Stimulated activated CD4-positive, alpha-beta T cell treated with anti-CD3 and anti-CD28 coated beads, Interleukin-4, amount 100 ng/mL, for 48 hours (primary cell): ENCODE measurements at regions not wholly inside any gene's neighbourhood (a gene's known extent, or its start where the extent isn't known, plus 50 kb on each side); places are given as distances from the start of the nearest gene placed in this dataset.
"Not testable (repeated sequence)": the region's sequence is repeated elsewhere in the genome, so short reads cannot be mapped to it uniquely, and the experiment has no call there.

Experiments used
- DNase-seq, 2 donors: peaks; one replicate each; pipeline ENCODE4 v3.0.0-alpha.2; 2020; ENCODE audit warnings: low read depth in 2 of 2

GRCh38 chr6:71602385-71603007 is 283.9 kb upstream of the RIMS1 start:
- DNase-seq: no peak

- DNase-seq: no peak
Observed at GRCh38 chr6:71603021-71603420, 283.3 kb upstream of the RIMS1 start.

- DNase-seq: no peak
Observed at GRCh38 chr6:71608646-71609045, 277.7 kb upstream of the RIMS1 start.

- DNase-seq: no peak
Observed at GRCh38 chr6:71619836-71620235, 266.5 kb upstream of the RIMS1 start.

GRCh38 chr6:71621918-71622519 is 264.3 kb upstream of the RIMS1 start:
- DNase-seq: no peak

GRCh38 chr6:71642120-71642519 is 244.2 kb upstream of the RIMS1 start:
- no peak for DNase-seq

GRCh38 chr6:71642793-71643192 is 243.6 kb upstream of the RIMS1 start:
- no peak for DNase-seq

GRCh38 chr6:71645299-71645698 is 241.1 kb upstream of the RIMS1 start:
- DNase-seq: no peak

GRCh38 chr6:71649915-71650314 is 236.4 kb upstream of the RIMS1 start:
- DNase-seq: no peak

GRCh38 chr6:71651636-71652035 is 234.7 kb upstream of the RIMS1 start:
- DNase-seq: no peak

- no peak for DNase-seq
Observed at GRCh38 chr6:71656121-71656520, 230.2 kb upstream of the RIMS1 start.

- no peak for DNase-seq
Observed at GRCh38 chr6:71665931-71666330, 220.4 kb upstream of the RIMS1 start.

- no peak for DNase-seq
Observed at GRCh38 chr6:71672876-71673275, 213.5 kb upstream of the RIMS1 start.

GRCh38 chr6:71675386-71675785 is 211.0 kb upstream of the RIMS1 start:
- DNase-seq: no peak

GRCh38 chr6:71676298-71676697 is 210.1 kb upstream of the RIMS1 start:
- DNase-seq: no peak

- no peak for DNase-seq
Observed at GRCh38 chr6:71678091-71678490, 208.3 kb upstream of the RIMS1 start.

GRCh38 chr6:71681234-71681867 is 205.0 kb upstream of the RIMS1 start:
- DNase-seq: no peak

- DNase-seq: not testable (repeated sequence)
Observed at GRCh38 chr6:71686021-71686677, 200.2 kb upstream of the RIMS1 start.

- DNase-seq: no peak
Observed at GRCh38 chr6:71698702-71699101, 187.6 kb upstream of the RIMS1 start.

GRCh38 chr6:71706523-71706922 is 179.8 kb upstream of the RIMS1 start:
- DNase-seq: no peak

- no peak for DNase-seq
Observed at GRCh38 chr6:71707059-71707458, 179.3 kb upstream of the RIMS1 start.

GRCh38 chr6:71720705-71721104 is 165.6 kb upstream of the RIMS1 start:
- DNase-seq: no peak

GRCh38 chr6:71721642-71722041 is 164.7 kb upstream of the RIMS1 start:
- DNase-seq: no peak
